ENCODE measurements at regions not wholly inside any gene's neighbourhood (a gene's known extent, or its start where the extent isn't known, plus 50 kb on each side); places are given as distances from the start of the nearest gene placed in this dataset.
A peak's percentile ranks its signal among the peaks of the same experiment; 100 is the strongest.

DNA sequence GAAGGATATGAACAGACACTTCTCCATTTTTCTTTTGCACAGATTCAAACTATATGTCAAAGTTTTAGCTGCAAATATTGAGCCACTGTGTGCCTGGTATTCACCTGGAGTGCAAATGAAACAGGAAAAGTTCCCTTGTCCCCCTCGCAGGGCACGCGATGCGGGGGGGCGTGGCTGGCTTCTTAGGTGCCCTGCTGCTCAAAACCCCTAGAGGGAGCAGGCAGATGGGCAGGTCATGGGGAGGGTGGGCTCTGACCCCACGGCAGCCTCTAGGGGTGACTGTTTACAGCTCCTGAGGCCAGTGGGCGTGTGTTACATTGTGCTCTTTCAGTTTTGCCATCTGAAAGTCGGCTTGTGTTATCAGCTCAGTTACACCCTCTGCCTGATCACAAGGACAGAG is 931.2 kb upstream of the B3GALT2 start:
- no peak for FAIRE-seq

DNA sequence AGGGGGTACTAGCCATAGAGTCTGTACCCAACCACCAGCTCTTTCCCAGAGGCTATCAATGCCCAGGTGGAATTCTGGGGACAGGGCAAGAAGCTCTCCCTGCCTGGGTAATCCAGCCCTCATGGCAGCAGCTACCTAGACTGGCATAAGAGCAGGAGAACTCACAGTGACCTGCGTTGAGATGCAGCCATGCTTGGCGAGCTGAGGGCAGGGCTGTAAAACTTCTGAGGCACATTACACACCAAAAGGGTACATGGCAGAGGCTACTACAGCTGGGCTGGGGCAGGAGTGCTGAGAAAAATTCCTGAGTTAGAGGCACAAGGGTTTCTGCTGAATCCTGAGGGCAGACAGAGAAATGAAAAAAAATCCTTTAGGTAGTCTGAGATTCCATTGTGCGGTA is 927.9 kb upstream of the B3GALT2 start:
- POLR2A ChIA-PET = no interaction called here
- Histone ChIP-seq H4K20me1 (replicated peaks; ENCODE audit: control insufficient read depth, extremely low read depth, insufficient read depth, low read length) (no peaks in the 10 kb centered on the region), H3K4me2 (ENCODE audit: insufficient read depth, low read length) (no peak overlapping the region), H3K4me1 (ENCODE audit: control insufficient read depth, extremely low read depth, insufficient read depth, low read length) (no peaks in the 10 kb centered on the region), H3K9me1 (replicated peaks; ENCODE audit: control insufficient read depth, extremely low read depth, insufficient read depth, low read length) (no peaks in the 10 kb centered on the region), H3K9ac (replicated peaks; ENCODE audit: extremely low read depth, insufficient read depth, low read length) (no peak overlapping the region), H3K27me3 (ENCODE audit: control insufficient read depth in 2 of 2, insufficient read depth in 2 of 2, low read length in 2 of 2) (no peaks in the 10 kb centered on the region), H3K36me3 (ENCODE audit: control insufficient read depth in 2 of 2, extremely low read depth in 1 of 2, insufficient read depth in 2 of 2, low read length in 2 of 2) (no peaks in the 10 kb centered on the region), H3K9me3 (replicated peaks; ENCODE audit: control insufficient read depth, insufficient read depth, low read length) (no peaks in the 10 kb centered on the region), H3K4me3 (replicated peaks in 1 of 3; ENCODE audit: insufficient read depth in 1 of 3, low read depth in 1 of 3, low read length in 3 of 3) (no peak overlapping the region), H2AFZ (ENCODE audit: low read depth, low read length) (no peak overlapping the region), H3K79me2 (ENCODE audit: control insufficient read depth, insufficient read depth, low read length) (no peaks in the 10 kb centered on the region), H3K27ac (ENCODE audit: insufficient read depth, low read depth, low read length) (no peak overlapping the region)
- TF ChIP-seq FOS (IDR thresholded peaks at IDR 0.05; ENCODE audit: borderline replicate concordance, insufficient read depth, low read length) (no peak), MYC (IDR thresholded peaks at IDR 0.05; ENCODE audit: low read depth, low read length) (no peak), JUN (IDR thresholded peaks at IDR 0.05; ENCODE audit: borderline replicate concordance, insufficient read depth, insufficient read length, low read depth) (no peak), POLR2AphosphoS5 (IDR thresholded peaks at IDR 0.05; ENCODE audit: insufficient read depth, low read depth, low read length) (no peak)
- CTCF ChIA-PET = interaction anchor here (0.9 kb wide), 1 partner anchor 16 kb away, joined by 3 read pairs; no protein-coding TSS in a partner anchor
- no TSS peak for BruUV-seq (replicated peaks)
- intact Hi-C loops (cut with micrococcal nuclease) = no loop called here
- dilution Hi-C loops (cut with MboI; ENCODE audit: extremely low pct_ligation_motif_present, low sequenced_read_pairs) = no loop called here
- DNase-seq (ENCODE audit: low read depth, low spot score) (no peak), FAIRE-seq (no peak)

More for the DNA sequence above, 931.2 kb upstream of the B3GALT2 start:
- no peaks in the 10 kb centered on the region for H3K4me1 ChIP-seq (ENCODE audit: control insufficient read depth, extremely low read depth, insufficient read depth, low read length)
- POLR2A ChIA-PET = no interaction called here
- H3K9me1 ChIP-seq (replicated peaks; ENCODE audit: control insufficient read depth, extremely low read depth, insufficient read depth, low read length) = no peaks in the 10 kb centered on the region
- DNase-seq (ENCODE audit: low read depth, low spot score) = no peak
- no peaks in the 10 kb centered on the region for H3K9me3 ChIP-seq (replicated peaks; ENCODE audit: control insufficient read depth, insufficient read depth, low read length)
- H3K79me2 ChIP-seq (ENCODE audit: control insufficient read depth, insufficient read depth, low read length) = no peaks in the 10 kb centered on the region
- dilution Hi-C loops (cut with MboI; ENCODE audit: extremely low pct_ligation_motif_present, low sequenced_read_pairs) (no loop called here), intact Hi-C loops (cut with micrococcal nuclease) (no loop called here)
- TF ChIP-seq, protein P1, sequence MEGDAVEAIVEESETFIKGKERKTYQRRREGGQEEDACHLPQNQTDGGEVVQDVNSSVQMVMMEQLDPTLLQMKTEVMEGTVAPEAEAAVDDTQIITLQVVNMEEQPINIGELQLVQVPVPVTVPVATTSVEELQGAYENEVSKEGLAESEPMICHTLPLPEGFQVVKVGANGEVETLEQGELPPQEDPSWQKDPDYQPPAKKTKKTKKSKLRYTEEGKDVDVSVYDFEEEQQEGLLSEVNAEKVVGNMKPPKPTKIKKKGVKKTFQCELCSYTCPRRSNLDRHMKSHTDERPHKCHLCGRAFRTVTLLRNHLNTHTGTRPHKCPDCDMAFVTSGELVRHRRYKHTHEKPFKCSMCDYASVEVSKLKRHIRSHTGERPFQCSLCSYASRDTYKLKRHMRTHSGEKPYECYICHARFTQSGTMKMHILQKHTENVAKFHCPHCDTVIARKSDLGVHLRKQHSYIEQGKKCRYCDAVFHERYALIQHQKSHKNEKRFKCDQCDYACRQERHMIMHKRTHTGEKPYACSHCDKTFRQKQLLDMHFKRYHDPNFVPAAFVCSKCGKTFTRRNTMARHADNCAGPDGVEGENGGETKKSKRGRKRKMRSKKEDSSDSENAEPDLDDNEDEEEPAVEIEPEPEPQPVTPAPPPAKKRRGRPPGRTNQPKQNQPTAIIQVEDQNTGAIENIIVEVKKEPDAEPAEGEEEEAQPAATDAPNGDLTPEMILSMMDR (IDR thresholded peaks at IDR 0.05; ENCODE audit: extremely low read depth in 1 of 2, insufficient read depth in 1 of 2, low read depth in 1 of 2, low read length in 2 of 2) = peak in 1 of 2 donors; percentile 4
- TF ChIP-seq JUN (IDR thresholded peaks at IDR 0.05; ENCODE audit: borderline replicate concordance, insufficient read depth, insufficient read length, low read depth) = no peak
- H3K27ac ChIP-seq (ENCODE audit: insufficient read depth, low read depth, low read length) = no peak overlapping the region
- BruUV-seq (replicated peaks) = no TSS peak
- no peak overlapping the region for H3K9ac ChIP-seq (replicated peaks; ENCODE audit: extremely low read depth, insufficient read depth, low read length)
- H3K27me3 ChIP-seq (ENCODE audit: control insufficient read depth in 2 of 2, insufficient read depth in 2 of 2, low read length in 2 of 2) = no peaks in the 10 kb centered on the region
- no peaks in the 10 kb centered on the region for H3K36me3 ChIP-seq (ENCODE audit: control insufficient read depth in 2 of 2, extremely low read depth in 1 of 2, insufficient read depth in 2 of 2, low read length in 2 of 2)
- no peak overlapping the region for H3K4me2 ChIP-seq (ENCODE audit: insufficient read depth, low read length)
- no peak overlapping the region for H2AFZ ChIP-seq (ENCODE audit: low read depth, low read length)
- H3K4me3 ChIP-seq (replicated peaks in 1 of 3; ENCODE audit: insufficient read depth in 1 of 3, low read depth in 1 of 3, low read length in 3 of 3) = no peak overlapping the region
- H4K20me1 ChIP-seq (replicated peaks; ENCODE audit: control insufficient read depth, extremely low read depth, insufficient read depth, low read length) = no peaks in the 10 kb centered on the region
- CTCF ChIA-PET = no interaction called here
